ENCODE measurements at regions not wholly inside any gene's neighbourhood (a gene's known extent, or its start where the extent isn't known, plus 50 kb on each side); places are given as distances from the start of the nearest gene placed in this dataset.
"Not testable (repeated sequence)": the region's sequence is repeated elsewhere in the genome, so short reads cannot be mapped to it uniquely, and the experiment has no call there.

GRCh38 chr3:13228584-13228983, 155.4 kb upstream of the IQSEC1 start:
- DNase-seq (ENCODE audit: low read depth in 3 of 3, low spot score in 2 of 3) = no peak

GRCh38 chr3:13228169-13228568, 154.9 kb upstream of the IQSEC1 start:
- not testable (repeated sequence) for DNase-seq (ENCODE audit: low read depth in 3 of 3, low spot score in 2 of 3)

GRCh38 chr3:13227315-13228165, 154.3 kb upstream of the IQSEC1 start:
- DNase-seq (ENCODE audit: low read depth in 3 of 3, low spot score in 2 of 3) = no peak

- no peak for DNase-seq (ENCODE audit: low read depth in 3 of 3, low spot score in 2 of 3)
These were observed 151.7 kb upstream of the IQSEC1 start for GRCh38 chr3:13224967-13225366.

GRCh38 chr3:13223574-13224237, 150.5 kb upstream of the IQSEC1 start:
- DNase-seq (ENCODE audit: low read depth in 3 of 3, low spot score in 2 of 3) = no peak

- no peak for DNase-seq (ENCODE audit: low read depth in 3 of 3, low spot score in 2 of 3)
These were observed 149.8 kb upstream of the IQSEC1 start for GRCh38 chr3:13222891-13223573.

GRCh38 chr3:13222131-13222530, 148.9 kb upstream of the IQSEC1 start:
- no peak for DNase-seq (ENCODE audit: low read depth in 3 of 3, low spot score in 2 of 3)

GRCh38 chr3:13221491-13222061, 148.3 kb upstream of the IQSEC1 start:
- no peak for DNase-seq (ENCODE audit: low read depth in 3 of 3, low spot score in 2 of 3)

- no peak for DNase-seq (ENCODE audit: low read depth in 3 of 3, low spot score in 2 of 3)
These were observed 147.8 kb upstream of the IQSEC1 start for GRCh38 chr3:13220991-13221390.

GRCh38 chr3:13219902-13220296, 146.7 kb upstream of the IQSEC1 start:
- no peak for DNase-seq (ENCODE audit: low read depth in 3 of 3, low spot score in 2 of 3)

GRCh38 chr3:13219077-13219901, 146.1 kb upstream of the IQSEC1 start:
- no peak for DNase-seq (ENCODE audit: low read depth in 3 of 3, low spot score in 2 of 3)

- no peak for DNase-seq (ENCODE audit: low read depth in 3 of 3, low spot score in 2 of 3)
These were observed 145.3 kb upstream of the IQSEC1 start for GRCh38 chr3:13218541-13218908.

- no peak for DNase-seq (ENCODE audit: low read depth in 3 of 3, low spot score in 2 of 3)
These were observed 144.7 kb upstream of the IQSEC1 start for GRCh38 chr3:13217736-13218540.

GRCh38 chr3:13217253-13217652, 144.0 kb upstream of the IQSEC1 start:
- no peak for DNase-seq (ENCODE audit: low read depth in 3 of 3, low spot score in 2 of 3)

- DNase-seq (ENCODE audit: low read depth in 3 of 3, low spot score in 2 of 3) = no peak
These were observed 142.8 kb upstream of the IQSEC1 start for GRCh38 chr3:13215940-13216546.

GRCh38 chr3:13214847-13215472, 141.7 kb upstream of the IQSEC1 start:
- DNase-seq (ENCODE audit: low read depth in 3 of 3, low spot score in 2 of 3) = no peak

GRCh38 chr3:13213911-13214846, 140.9 kb upstream of the IQSEC1 start:
- no peak for DNase-seq (ENCODE audit: low read depth in 3 of 3, low spot score in 2 of 3)

GRCh38 chr3:13213490-13213889, 140.3 kb upstream of the IQSEC1 start:
- DNase-seq (ENCODE audit: low read depth in 3 of 3, low spot score in 2 of 3) = no peak
